BE2C (cell line): ENCODE measurements at regions not wholly inside any gene's neighbourhood (a gene's known extent, or its start where the extent isn't known, plus 50 kb on each side); places are given as distances from the start of the nearest gene placed in this dataset.

ENCODE experiments used
- DNase-seq: peaks from one replicate; pipeline ENCODE4 v3.0.0-alpha.2; 2020
- H3K27me3 ChIP-seq: fragments of 250-450 bp; sonication (Bioruptor Pico); 2 replicates; pipeline ENCODE4 v1.5.1; 2020; ENCODE audit warnings: mild to moderate bottlenecking
- H3K36me3 ChIP-seq: fragments of 250-450 bp; sonication (Bioruptor Pico); 2 replicates; pipeline ENCODE4 v1.5.1; 2020; ENCODE audit warnings: mild to moderate bottlenecking
- H3K4me1 ChIP-seq: fragments of 250-450 bp; sonication (Bioruptor Pico); 2 replicates; pipeline ENCODE4 v1.5.1; 2020
- H3K4me3 ChIP-seq: 2 replicates; pipeline ENCODE4 v1.5.1; 2011; ENCODE audit warnings: low read depth, low read length
- H3K9me3 ChIP-seq: fragments of 250-450 bp; sonication (Bioruptor Pico); 2 replicates; pipeline ENCODE4 v1.5.1; 2020
- CTCF ChIP-seq: IDR thresholded peaks from 2 replicates; pipeline ENCODE4 v1.5.1; 2012; ENCODE audit warnings: mild to moderate bottlenecking, low read depth, low read length

GRCh38 chr16:87028481-87029320 is 288.5 kb downstream of the C16orf95 start:
- no peaks in the 10 kb centered on the region for H3K9me3 ChIP-seq
- H3K36me3 ChIP-seq = no peaks in the 10 kb centered on the region
- H3K27me3 ChIP-seq = no peaks in the 10 kb centered on the region; the same call in 1 of the 2 replicates
- TF ChIP-seq CTCF = no peak
- no peak overlapping the region for H3K4me3 ChIP-seq
- H3K4me1 ChIP-seq = no peaks in the 10 kb centered on the region
- DNase-seq = no peak

DNA sequence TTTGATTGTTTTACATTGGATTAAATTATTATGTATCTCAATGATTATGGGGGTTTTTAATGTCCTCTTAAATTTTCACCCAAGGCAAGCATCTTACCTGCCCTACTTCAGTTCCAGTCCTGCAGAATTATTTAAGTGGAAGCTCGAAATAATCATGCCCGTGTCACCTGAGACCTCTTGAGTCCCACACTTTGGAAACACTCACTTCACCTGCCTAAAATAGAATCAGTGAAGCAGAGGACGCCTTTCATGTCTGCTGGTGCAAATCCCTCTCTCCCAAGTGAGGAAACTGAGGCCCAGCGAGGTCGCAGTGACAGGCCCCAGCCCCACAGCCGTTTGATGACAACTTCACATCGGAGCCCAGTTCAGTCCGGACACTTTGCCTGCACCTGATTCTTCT is 284.6 kb downstream of the C16orf95 start:
- TF ChIP-seq CTCF = no peak
- Histone ChIP-seq H3K4me1 (no peaks in the 10 kb centered on the region), H3K36me3 (no peaks in the 10 kb centered on the region), H3K4me3 (no peak overlapping the region), H3K27me3 (no peaks in the 10 kb centered on the region; the same call in 1 of the 2 replicates), H3K9me3 (no peaks in the 10 kb centered on the region)
- DNase-seq = no peak

DNA sequence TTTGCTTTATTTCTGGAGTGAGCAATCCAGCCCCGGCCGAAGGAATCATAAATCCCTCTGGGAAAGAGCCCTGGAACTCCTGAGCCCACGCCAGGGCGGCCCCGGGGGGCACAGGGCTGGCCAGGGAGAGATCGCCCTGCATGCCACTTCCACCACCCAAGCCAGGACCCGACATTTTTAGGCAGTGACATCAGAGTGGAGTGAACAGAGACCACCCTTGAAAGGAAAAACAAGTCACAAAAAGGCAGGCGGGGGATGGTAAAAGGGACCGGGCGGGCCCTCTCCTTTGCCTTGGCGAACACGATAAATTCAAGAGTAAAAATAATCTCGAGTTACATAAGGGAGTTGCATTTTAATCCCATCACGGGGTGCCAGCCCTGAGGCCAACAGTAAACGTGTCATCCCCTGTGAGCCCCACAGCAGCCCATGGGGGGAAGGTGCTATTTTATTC is 284.1 kb downstream of the C16orf95 start:
- H3K36me3 ChIP-seq = no peaks in the 10 kb centered on the region
- H3K4me1 ChIP-seq = no peaks in the 10 kb centered on the region
- no peaks in the 10 kb centered on the region; the same call in 1 of the 2 replicates for H3K27me3 ChIP-seq
- no peak for DNase-seq
- TF ChIP-seq CTCF = no peak
- no peaks in the 10 kb centered on the region for H3K9me3 ChIP-seq
- H3K4me3 ChIP-seq = no peak overlapping the region

GRCh38 chr16:87033541-87034300 is 283.5 kb downstream of the C16orf95 start:
- Histone ChIP-seq H3K4me1 (no peaks in the 10 kb centered on the region), H3K36me3 (no peaks in the 10 kb centered on the region), H3K27me3 (no peaks in the 10 kb centered on the region; the same call in 1 of the 2 replicates), H3K4me3 (no peak overlapping the region), H3K9me3 (no peaks in the 10 kb centered on the region)
- DNase-seq = no peak
- no peak for TF ChIP-seq CTCF

DNA sequence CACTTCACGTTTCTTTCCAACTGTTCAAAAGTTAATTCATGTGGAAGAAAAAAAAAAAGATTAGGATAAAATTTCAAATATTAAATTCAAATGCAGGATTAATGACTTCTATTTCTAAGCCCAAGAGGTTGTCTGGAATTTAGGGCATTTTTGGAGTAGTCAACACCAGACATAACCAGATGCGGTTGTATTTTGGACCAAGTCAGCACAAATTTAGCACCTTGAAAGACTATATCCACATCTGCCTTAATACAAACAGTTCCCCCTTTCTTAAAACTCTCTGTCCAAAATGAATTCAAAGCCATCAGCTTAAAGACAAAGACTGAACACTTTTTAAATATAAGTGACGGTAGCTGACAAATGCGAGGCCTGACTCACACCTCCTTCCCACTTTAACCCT is 282.9 kb downstream of the C16orf95 start:
- Histone ChIP-seq H3K4me3 (no peak overlapping the region), H3K27me3 (no peaks in the 10 kb centered on the region; the same call in 1 of the 2 replicates), H3K36me3 (no peaks in the 10 kb centered on the region), H3K9me3 (no peaks in the 10 kb centered on the region), H3K4me1 (no peaks in the 10 kb centered on the region)
- no peak for TF ChIP-seq CTCF
- DNase-seq = no peak

- H3K4me1 ChIP-seq = no peaks in the 10 kb centered on the region
- no peaks in the 10 kb centered on the region for H3K9me3 ChIP-seq
- no peaks in the 10 kb centered on the region; the same call in 1 of the 2 replicates for H3K27me3 ChIP-seq
- DNase-seq = no peak
- TF ChIP-seq CTCF = no peak
- H3K4me3 ChIP-seq = no peak overlapping the region
- no peaks in the 10 kb centered on the region for H3K36me3 ChIP-seq
These were observed 282.1 kb downstream of the C16orf95 start for GRCh38 chr16:87035053-87035452.
